ENCODE measurements at regions not wholly inside any gene's neighbourhood (a gene's known extent, or its start where the extent isn't known, plus 50 kb on each side); places are given as distances from the start of the nearest gene placed in this dataset.

DNA sequence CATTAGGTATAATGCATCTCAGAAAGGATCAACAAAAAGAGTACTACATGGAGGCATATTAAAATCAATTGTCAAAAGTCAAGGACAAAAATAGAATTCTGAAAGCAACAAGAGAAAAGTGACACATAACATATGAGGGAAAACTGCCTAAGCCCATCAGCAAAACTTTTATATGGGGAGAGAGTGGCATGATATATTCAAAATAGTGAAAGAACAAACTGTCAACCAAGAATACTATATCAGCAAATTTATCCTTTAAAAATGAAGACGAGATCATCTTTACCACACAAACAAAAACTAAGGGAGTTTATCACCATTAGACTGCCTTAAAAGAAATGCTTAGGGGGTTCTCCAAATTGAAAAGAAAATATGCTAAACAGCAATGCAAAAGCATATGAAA lies 86.4 kb upstream of the CHRDL1 start:
- H3K4me1 ChIP-seq (ENCODE audit: control insufficient read depth, insufficient read depth, low read length, poor library complexity, severe bottlenecking) = no peaks in the 10 kb centered on the region
- H3K36me3 ChIP-seq (ENCODE audit: control insufficient read depth, insufficient read depth, low read length) = no peaks in the 10 kb centered on the region
- peaks cover 0 to 29% (median 4%) of the 10 kb centered on the region in 7 donors for H3K9me3 Mint-ChIP-seq
- H3K27me3 ChIP-seq (ENCODE audit: control insufficient read depth, insufficient read depth, low read length) = no peaks in the 10 kb centered on the region
- DNase-seq (no peak), ATAC-seq (ENCODE audit: low read depth in 2 of 2) (no peak)
- no peak overlapping the region for H3K27ac ChIP-seq (ENCODE audit: insufficient read depth, low read length, poor library complexity, severe bottlenecking)
- no peak overlapping the region for H3K4me3 ChIP-seq (ENCODE audit: low read depth, low read length)
- peaks cover 0 to 3% of the 10 kb centered on the region in 2 experiments for H3K9me3 ChIP-seq (ENCODE audit: control insufficient read depth in 2 of 2, low read length in 2 of 2)
- no peaks in the 10 kb centered on the region for H3K36me3 Mint-ChIP-seq
- no peak overlapping the region for H3K4me3 Mint-ChIP-seq
- peaks cover 4% of the 10 kb centered on the region for H3K27me3 Mint-ChIP-seq
- H3K27ac Mint-ChIP-seq = no peak overlapping the region
- no peaks in the 10 kb centered on the region for H3K4me1 Mint-ChIP-seq

DNA sequence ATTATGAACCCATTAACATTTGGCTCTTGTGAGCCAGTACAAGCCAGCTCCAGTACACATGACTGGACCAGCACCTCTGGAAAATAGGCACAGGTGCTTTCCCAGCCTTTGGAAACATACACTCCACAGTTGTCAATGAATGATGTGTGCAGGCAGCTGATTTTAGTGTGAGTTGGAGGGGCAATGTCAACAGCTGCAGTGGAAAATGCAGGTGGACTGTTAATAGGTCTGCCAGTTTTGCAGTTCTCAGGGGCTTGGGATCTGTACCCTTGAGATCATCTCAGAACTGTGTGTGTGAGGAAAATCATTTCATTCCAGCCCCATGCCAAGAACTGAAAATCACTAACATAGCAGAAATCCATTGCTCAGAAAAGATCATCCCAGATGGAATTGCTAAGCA lies 81.7 kb upstream of the CHRDL1 start:
- Mint-ChIP-seq H3K27me3 (no peaks in the 10 kb centered on the region), H3K9me3 (peaks cover 0 to 17% (median 4%) of the 10 kb centered on the region in 7 donors), H3K36me3 (no peaks in the 10 kb centered on the region), H3K27ac (no peak overlapping the region), H3K4me3 (no peak overlapping the region), H3K4me1 (no peaks in the 10 kb centered on the region)
- ATAC-seq (ENCODE audit: low read depth in 2 of 2) (no peak), DNase-seq (no peak)
- Histone ChIP-seq H3K27me3 (ENCODE audit: control insufficient read depth, insufficient read depth, low read length) (no peaks in the 10 kb centered on the region), H3K9me3 (ENCODE audit: control insufficient read depth in 2 of 2, low read length in 2 of 2) (peaks cover 0 to 3% of the 10 kb centered on the region in 2 experiments), H3K4me1 (ENCODE audit: control insufficient read depth, insufficient read depth, low read length, poor library complexity, severe bottlenecking) (no peaks in the 10 kb centered on the region), H3K4me3 (ENCODE audit: low read depth, low read length) (no peak overlapping the region), H3K27ac (ENCODE audit: insufficient read depth, low read length, poor library complexity, severe bottlenecking) (no peak overlapping the region), H3K36me3 (ENCODE audit: control insufficient read depth, insufficient read depth, low read length) (no peaks in the 10 kb centered on the region)

DNA sequence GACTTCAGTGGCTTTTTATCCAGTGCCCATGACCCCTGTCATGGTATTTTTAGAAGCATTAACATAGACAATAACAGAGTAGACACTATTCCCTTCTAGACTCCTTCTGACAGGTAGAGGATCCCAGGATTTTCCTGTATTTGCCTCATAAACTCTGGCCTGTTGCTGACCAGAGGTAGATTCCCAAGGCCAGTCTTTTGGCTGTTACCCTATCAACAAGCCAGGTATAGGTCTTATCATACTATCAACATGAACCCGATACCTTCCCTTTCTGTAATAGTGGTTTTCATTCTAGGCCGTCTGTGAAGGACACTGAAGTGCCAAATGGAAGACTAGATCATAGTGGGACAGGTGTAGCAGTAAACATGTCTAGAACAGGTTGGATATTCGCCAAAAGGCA lies 76.2 kb upstream of the CHRDL1 start:
- Histone ChIP-seq H3K36me3 (ENCODE audit: control insufficient read depth, insufficient read depth, low read length) (no peaks in the 10 kb centered on the region), H3K4me3 (ENCODE audit: low read depth, low read length) (no peak overlapping the region), H3K9me3 (ENCODE audit: control insufficient read depth in 2 of 2, low read length in 2 of 2) (no peaks in the 10 kb centered on the region), H3K4me1 (ENCODE audit: control insufficient read depth, insufficient read depth, low read length, poor library complexity, severe bottlenecking) (no peaks in the 10 kb centered on the region), H3K27ac (ENCODE audit: insufficient read depth, low read length, poor library complexity, severe bottlenecking) (no peak overlapping the region), H3K27me3 (ENCODE audit: control insufficient read depth, insufficient read depth, low read length) (no peaks in the 10 kb centered on the region)
- no peaks in the 10 kb centered on the region for H3K27me3 Mint-ChIP-seq
- ATAC-seq (ENCODE audit: low read depth in 2 of 2) = no peak
- no peak overlapping the region for H3K27ac Mint-ChIP-seq
- no peak overlapping the region for H3K4me3 Mint-ChIP-seq
- no peaks in the 10 kb centered on the region for H3K4me1 Mint-ChIP-seq
- peaks cover 0 to 2% (median 0%) of the 10 kb centered on the region in 7 donors for H3K9me3 Mint-ChIP-seq
- H3K36me3 Mint-ChIP-seq = no peaks in the 10 kb centered on the region
- no peak for DNase-seq

DNA sequence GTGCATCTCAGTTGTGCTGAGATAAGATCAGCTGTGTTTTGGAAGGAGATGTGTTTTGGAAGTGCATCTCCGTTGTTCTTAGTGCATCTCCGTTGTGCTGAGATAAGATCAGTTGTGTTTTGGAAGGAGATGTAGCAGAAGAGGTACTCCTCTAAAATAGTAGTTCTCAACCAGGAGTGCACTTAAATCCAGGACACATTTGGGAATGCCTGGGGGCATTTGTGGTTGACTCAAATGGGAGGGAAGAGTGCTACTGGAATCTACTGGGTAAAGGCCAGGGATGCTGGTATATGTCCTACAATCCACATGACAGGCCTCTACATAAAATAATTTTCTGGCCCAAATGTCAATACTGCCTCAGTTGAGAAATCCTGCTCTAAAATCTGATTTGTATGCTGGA lies 70.8 kb upstream of the CHRDL1 start:
- no peaks in the 10 kb centered on the region for H3K4me1 Mint-ChIP-seq

DNA sequence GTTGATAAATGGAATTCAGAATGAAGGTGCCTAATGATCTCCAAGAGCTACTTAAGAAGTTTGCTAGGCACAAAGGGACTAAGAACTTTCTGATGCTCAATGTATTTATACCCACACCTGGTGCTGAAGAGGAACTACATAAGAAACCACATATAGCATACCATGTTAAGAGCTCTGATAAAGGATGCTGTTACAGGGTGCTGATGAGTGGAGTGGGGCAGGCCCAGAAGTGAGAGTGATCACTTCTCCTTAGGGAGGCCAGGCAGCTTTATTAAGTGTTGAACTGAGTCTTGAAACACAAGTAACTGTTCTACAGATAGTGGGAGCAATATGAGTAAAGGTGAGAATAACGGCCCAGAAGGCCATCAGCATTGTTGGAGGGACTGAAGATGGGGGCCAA lies 68.3 kb upstream of the CHRDL1 start:
- Mint-ChIP-seq H3K4me3 (no peak overlapping the region), H3K36me3 (no peaks in the 10 kb centered on the region)

More for the DNA sequence above, 70.8 kb upstream of the CHRDL1 start:
- ATAC-seq (ENCODE audit: low read depth in 2 of 2) (no peak), DNase-seq (no peak)
- Histone ChIP-seq H3K4me1 (ENCODE audit: control insufficient read depth, insufficient read depth, low read length, poor library complexity, severe bottlenecking) (no peaks in the 10 kb centered on the region), H3K36me3 (ENCODE audit: control insufficient read depth, insufficient read depth, low read length) (no peaks in the 10 kb centered on the region), H3K27ac (ENCODE audit: insufficient read depth, low read length, poor library complexity, severe bottlenecking) (no peak overlapping the region), H3K27me3 (ENCODE audit: control insufficient read depth, insufficient read depth, low read length) (no peaks in the 10 kb centered on the region), H3K9me3 (ENCODE audit: control insufficient read depth in 2 of 2, low read length in 2 of 2) (no peaks in the 10 kb centered on the region), H3K4me3 (ENCODE audit: low read depth, low read length) (no peak overlapping the region)
- H3K36me3 Mint-ChIP-seq = no peaks in the 10 kb centered on the region
- no peak overlapping the region for H3K27ac Mint-ChIP-seq
- H3K27me3 Mint-ChIP-seq = no peaks in the 10 kb centered on the region
- H3K9me3 Mint-ChIP-seq = peaks cover 0 to 1% (median 0%) of the 10 kb centered on the region in 7 donors
- H3K4me3 Mint-ChIP-seq = no peak overlapping the region

DNA sequence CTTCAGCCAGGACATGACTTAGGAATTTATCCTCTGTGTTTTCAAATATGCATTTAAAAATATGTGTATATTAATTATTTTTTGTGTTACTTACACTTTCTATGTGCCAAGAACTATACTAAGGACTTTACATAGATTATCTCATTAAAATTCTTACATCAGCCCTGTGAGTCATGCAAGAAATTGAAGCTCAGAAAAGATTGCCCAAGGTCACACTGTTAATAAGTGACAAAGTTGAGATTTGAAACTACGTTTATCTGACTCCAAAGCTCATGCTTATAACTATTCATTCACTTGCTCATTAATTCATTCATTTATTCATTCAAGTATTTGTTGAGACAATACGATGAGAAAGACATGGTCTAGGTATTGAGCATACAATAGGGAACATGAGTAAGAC lies 62.9 kb upstream of the CHRDL1 start:
- H3K27ac ChIP-seq (ENCODE audit: insufficient read depth, low read length, poor library complexity, severe bottlenecking) = no peak overlapping the region
- no peaks in the 10 kb centered on the region for H3K36me3 ChIP-seq (ENCODE audit: control insufficient read depth, insufficient read depth, low read length)
- no peak overlapping the region for H3K27ac Mint-ChIP-seq
- no peaks in the 10 kb centered on the region for H3K27me3 Mint-ChIP-seq
- no peak for ATAC-seq (ENCODE audit: low read depth in 2 of 2)
- no peaks in the 10 kb centered on the region for H3K9me3 ChIP-seq (ENCODE audit: control insufficient read depth in 2 of 2, low read length in 2 of 2)
- DNase-seq = no peak
- H3K4me3 Mint-ChIP-seq = no peak overlapping the region
- H3K36me3 Mint-ChIP-seq = no peaks in the 10 kb centered on the region
- H3K9me3 Mint-ChIP-seq = peaks cover 0 to 1% (median 0%) of the 10 kb centered on the region in 7 donors
- no peaks in the 10 kb centered on the region for H3K4me1 ChIP-seq (ENCODE audit: control insufficient read depth, insufficient read depth, low read length, poor library complexity, severe bottlenecking)
- H3K27me3 ChIP-seq (ENCODE audit: control insufficient read depth, insufficient read depth, low read length) = peaks cover 3% of the 10 kb centered on the region
- no peak overlapping the region for H3K4me3 ChIP-seq (ENCODE audit: low read depth, low read length)
- no peaks in the 10 kb centered on the region for H3K4me1 Mint-ChIP-seq

More for the DNA sequence above, 68.3 kb upstream of the CHRDL1 start:
- no peaks in the 10 kb centered on the region for H3K9me3 ChIP-seq (ENCODE audit: control insufficient read depth in 2 of 2, low read length in 2 of 2)
- H3K27me3 ChIP-seq (ENCODE audit: control insufficient read depth, insufficient read depth, low read length) = no peaks in the 10 kb centered on the region
- no peak overlapping the region for H3K27ac ChIP-seq (ENCODE audit: insufficient read depth, low read length, poor library complexity, severe bottlenecking)
- H3K4me3 ChIP-seq (ENCODE audit: low read depth, low read length) = no peak overlapping the region
- H3K4me1 ChIP-seq (ENCODE audit: control insufficient read depth, insufficient read depth, low read length, poor library complexity, severe bottlenecking) = no peaks in the 10 kb centered on the region
- H3K36me3 ChIP-seq (ENCODE audit: control insufficient read depth, insufficient read depth, low read length) = no peaks in the 10 kb centered on the region
- Mint-ChIP-seq H3K9me3 (peaks cover 0 to 2% (median 0%) of the 10 kb centered on the region in 7 donors), H3K4me1 (no peaks in the 10 kb centered on the region), H3K27me3 (no peaks in the 10 kb centered on the region), H3K27ac (no peak overlapping the region)
- ATAC-seq (ENCODE audit: low read depth in 2 of 2) (no peak), DNase-seq (no peak)

DNA sequence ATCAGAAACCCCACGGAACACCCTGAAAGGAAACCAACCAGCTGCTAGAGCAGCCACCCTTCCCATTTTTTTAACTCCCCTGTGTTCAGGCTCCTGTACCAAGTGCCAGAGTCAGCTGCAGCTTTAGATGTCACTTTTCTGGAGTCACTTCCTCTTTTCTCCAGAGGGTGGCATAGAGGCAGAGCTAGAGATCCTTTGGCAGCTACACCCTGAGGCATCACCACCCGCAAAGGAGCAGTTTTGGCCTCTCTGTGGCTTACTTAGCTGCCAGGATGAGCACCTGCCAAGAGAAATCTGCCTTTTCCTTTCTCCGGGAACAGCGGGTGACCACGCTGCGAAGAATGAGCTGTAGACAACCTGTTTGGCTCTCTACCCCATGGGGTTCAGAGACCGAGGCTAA lies 58.0 kb upstream of the CHRDL1 start:
- H3K4me1 ChIP-seq (ENCODE audit: control insufficient read depth, insufficient read depth, low read length, poor library complexity, severe bottlenecking) = no peaks in the 10 kb centered on the region
- no peak overlapping the region for H3K27ac Mint-ChIP-seq
- H3K27me3 Mint-ChIP-seq = no peaks in the 10 kb centered on the region
- no peak overlapping the region for H3K4me3 ChIP-seq (ENCODE audit: low read depth, low read length)
- H3K9me3 ChIP-seq (ENCODE audit: control insufficient read depth in 2 of 2, low read length in 2 of 2) = no peaks in the 10 kb centered on the region
- DNase-seq (no peak), ATAC-seq (ENCODE audit: low read depth in 2 of 2) (no peak)
- H3K4me3 Mint-ChIP-seq = no peak overlapping the region
- no peaks in the 10 kb centered on the region for H3K36me3 Mint-ChIP-seq
- no peaks in the 10 kb centered on the region for H3K9me3 Mint-ChIP-seq
- H3K4me1 Mint-ChIP-seq = no peaks in the 10 kb centered on the region
- no peak overlapping the region for H3K27ac ChIP-seq (ENCODE audit: insufficient read depth, low read length, poor library complexity, severe bottlenecking)
- peaks cover 3% of the 10 kb centered on the region for H3K27me3 ChIP-seq (ENCODE audit: control insufficient read depth, insufficient read depth, low read length)
- H3K36me3 ChIP-seq (ENCODE audit: control insufficient read depth, insufficient read depth, low read length) = no peaks in the 10 kb centered on the region

DNA sequence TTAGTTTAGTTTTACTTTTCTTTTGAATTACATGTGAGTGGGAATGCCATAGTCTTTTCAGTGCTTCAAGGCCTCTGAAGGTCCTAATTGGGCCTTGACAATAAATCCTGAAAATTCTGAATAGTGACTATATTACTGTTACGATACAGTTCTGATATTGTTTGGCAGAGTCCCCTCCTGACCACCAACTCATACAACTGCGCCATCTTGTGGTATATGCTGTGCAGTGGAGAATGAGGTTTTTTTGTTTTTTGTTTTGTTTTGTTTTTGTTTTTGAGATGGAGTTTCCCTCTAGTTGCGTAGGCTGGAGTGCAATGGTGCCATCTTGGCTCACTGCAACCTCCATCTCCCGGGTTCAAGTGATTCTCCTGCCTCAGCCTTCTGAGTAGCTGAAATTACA lies 56.6 kb upstream of the CHRDL1 start:
- Histone ChIP-seq H3K4me1 (ENCODE audit: control insufficient read depth, insufficient read depth, low read length, poor library complexity, severe bottlenecking) (no peaks in the 10 kb centered on the region), H3K9me3 (ENCODE audit: control insufficient read depth in 2 of 2, low read length in 2 of 2) (no peaks in the 10 kb centered on the region), H3K4me3 (ENCODE audit: low read depth, low read length) (no peak overlapping the region), H3K27me3 (ENCODE audit: control insufficient read depth, insufficient read depth, low read length) (peaks cover 3% of the 10 kb centered on the region), H3K27ac (ENCODE audit: insufficient read depth, low read length, poor library complexity, severe bottlenecking) (no peak overlapping the region), H3K36me3 (ENCODE audit: control insufficient read depth, insufficient read depth, low read length) (no peaks in the 10 kb centered on the region)
- no peaks in the 10 kb centered on the region for H3K9me3 Mint-ChIP-seq
- ATAC-seq (ENCODE audit: low read depth in 2 of 2) = no peak
- H3K27ac Mint-ChIP-seq = no peak overlapping the region
- peak in 1 of 3 donors; percentile 8 for DNase-seq
- H3K4me1 Mint-ChIP-seq = no peaks in the 10 kb centered on the region
- H3K4me3 Mint-ChIP-seq = no peak overlapping the region
- no peaks in the 10 kb centered on the region for H3K36me3 Mint-ChIP-seq
- no peaks in the 10 kb centered on the region for H3K27me3 Mint-ChIP-seq

All from CD4-positive, CD25-positive, alpha-beta regulatory T cell (primary cell).